GM12892 (cell line): ENCODE measurements at regions not wholly inside any gene's neighbourhood (a gene's known extent, or its start where the extent isn't known, plus 50 kb on each side); places are given as distances from the start of the nearest gene placed in this dataset.

Experiments
- POLR2A ChIP-seq: IDR thresholded peaks from 2 replicates; pipeline ENCODE4 v1.6.1; 2011; ENCODE audit warnings: low read depth, low read length, control low read depth
- POLR2AphosphoS5 ChIP-seq: IDR thresholded peaks from 2 replicates; pipeline ENCODE4 v1.6.1; 2011; ENCODE audit warnings: low read depth, low read length, control low read depth

DNA sequence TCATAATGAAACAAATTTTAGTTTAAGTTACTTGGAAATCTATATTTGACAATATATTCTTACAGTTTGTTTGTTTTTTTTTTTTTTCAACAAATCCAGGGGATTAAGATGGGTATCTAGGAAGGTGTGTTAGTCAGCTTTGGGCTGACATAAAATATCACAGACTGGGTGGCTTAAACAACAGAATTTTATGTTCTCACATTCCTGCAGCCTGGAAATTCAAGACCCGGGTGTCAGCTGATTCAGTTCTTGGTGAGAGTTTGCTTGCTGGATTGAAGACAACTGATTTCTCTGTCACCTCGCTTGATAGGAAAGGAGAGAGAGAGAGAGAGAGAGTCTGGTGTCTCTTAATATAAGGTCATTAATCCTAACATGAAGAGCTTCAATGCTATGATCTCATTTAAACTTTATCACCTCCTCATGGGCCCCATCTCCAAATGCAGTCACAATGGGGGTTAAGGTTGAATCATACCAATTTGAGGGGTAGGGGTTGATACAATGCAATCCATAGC lies 465.2 kb downstream of the CENPC start:
- no peak for TF ChIP-seq POLR2A
- TF ChIP-seq POLR2AphosphoS5 = no peak
